HG02973 (cell line): ENCODE measurements at regions not wholly inside any gene's neighbourhood (a gene's known extent, or its start where the extent isn't known, plus 50 kb on each side); places are given as distances from the start of the nearest gene placed in this dataset.

Source experiments
- ATAC-seq: cut with Tn5 transposase; IDR thresholded peaks from one replicate; pipeline ENCODE4 v1.9.1; 2021; ENCODE audit warnings: moderate library complexity; ENCODE audit not compliant: unreplicated experiment

- no peak for ATAC-seq
Observed at GRCh38 chr16:6861815-6862477, 470.7 kb upstream of the RBFOX1 start.

GRCh38 chr16:6861135-6861814 lies 471.4 kb upstream of the RBFOX1 start:
- no peak for ATAC-seq

- no peak for ATAC-seq
Observed at GRCh38 chr16:6857575-6857974, 475.1 kb upstream of the RBFOX1 start.

GRCh38 chr16:6856578-6856977 lies 476.1 kb upstream of the RBFOX1 start:
- ATAC-seq, result no peak

- no peak for ATAC-seq
Observed at GRCh38 chr16:6853565-6853964, 479.1 kb upstream of the RBFOX1 start.

GRCh38 chr16:6852643-6853225 lies 479.9 kb upstream of the RBFOX1 start:
- no peak for ATAC-seq

GRCh38 chr16:6846452-6846851 lies 486.2 kb upstream of the RBFOX1 start:
- no peak for ATAC-seq

GRCh38 chr16:6841392-6841791 lies 491.3 kb upstream of the RBFOX1 start:
- no peak for ATAC-seq

- ATAC-seq, result no peak
Observed at GRCh38 chr16:6837722-6838121, 494.9 kb upstream of the RBFOX1 start.

GRCh38 chr16:6836766-6837165 lies 495.9 kb upstream of the RBFOX1 start:
- no peak for ATAC-seq

GRCh38 chr16:6835941-6836340 lies 496.7 kb upstream of the RBFOX1 start:
- no peak for ATAC-seq

- no peak for ATAC-seq
Observed at GRCh38 chr16:6835516-6835915, 497.1 kb upstream of the RBFOX1 start.

- no peak for ATAC-seq
Observed at GRCh38 chr16:6828690-6829089, 504.0 kb upstream of the RBFOX1 start.

- no peak for ATAC-seq
Observed at GRCh38 chr16:6827931-6828330, 504.7 kb upstream of the RBFOX1 start.

GRCh38 chr16:6827267-6827666 lies 505.4 kb upstream of the RBFOX1 start:
- ATAC-seq, result no peak

GRCh38 chr16:6822041-6822440 lies 510.6 kb upstream of the RBFOX1 start:
- ATAC-seq, result no peak

- ATAC-seq, result no peak
Observed at GRCh38 chr16:6804461-6804860, 528.2 kb upstream of the RBFOX1 start.

GRCh38 chr16:6803176-6803575 lies 529.5 kb upstream of the RBFOX1 start:
- no peak for ATAC-seq

- no peak for ATAC-seq
Observed at GRCh38 chr16:6797223-6797622, 535.4 kb upstream of the RBFOX1 start.

GRCh38 chr16:6777624-6778023 lies 555.0 kb upstream of the RBFOX1 start:
- ATAC-seq, result no peak

GRCh38 chr16:6775712-6776111 lies 556.9 kb upstream of the RBFOX1 start:
- ATAC-seq, result no peak

- no peak for ATAC-seq
Observed at GRCh38 chr16:6771956-6772355, 560.7 kb upstream of the RBFOX1 start.
